ENCODE measurements at regions not wholly inside any gene's neighbourhood (a gene's known extent, or its start where the extent isn't known, plus 50 kb on each side); places are given as distances from the start of the nearest gene placed in this dataset.

DNA sequence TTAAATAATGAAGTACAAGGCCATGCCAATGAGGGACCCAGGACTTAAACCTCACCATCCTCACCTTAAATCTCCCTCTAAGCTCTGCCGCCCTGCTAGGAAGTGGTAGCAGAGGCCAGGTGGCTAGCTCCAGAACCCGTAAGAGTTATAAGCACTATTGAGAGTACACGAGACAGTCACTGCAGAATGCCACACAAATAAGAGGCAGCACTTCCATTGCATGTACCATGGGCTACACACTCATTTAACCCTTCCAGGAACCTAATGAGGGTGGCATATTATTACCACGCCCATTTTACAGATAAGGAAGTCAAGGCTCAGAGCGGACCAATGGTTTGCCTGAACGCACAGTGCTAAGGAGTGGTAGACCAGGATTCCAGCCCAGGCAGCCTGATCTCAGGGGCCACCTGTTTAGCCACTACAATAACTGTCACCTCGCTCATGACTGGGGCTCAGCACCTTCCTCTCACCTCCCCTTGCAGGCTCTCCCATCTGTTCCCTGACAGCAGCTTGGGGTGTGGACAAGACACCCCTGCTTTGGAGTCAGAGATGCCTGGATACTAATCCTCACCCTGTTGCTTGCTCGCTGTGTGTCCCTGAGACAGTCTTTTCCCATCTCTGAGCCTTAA lies 54.8 kb upstream of the ID3 start:
- FAIRE-seq, result no peak

DNA sequence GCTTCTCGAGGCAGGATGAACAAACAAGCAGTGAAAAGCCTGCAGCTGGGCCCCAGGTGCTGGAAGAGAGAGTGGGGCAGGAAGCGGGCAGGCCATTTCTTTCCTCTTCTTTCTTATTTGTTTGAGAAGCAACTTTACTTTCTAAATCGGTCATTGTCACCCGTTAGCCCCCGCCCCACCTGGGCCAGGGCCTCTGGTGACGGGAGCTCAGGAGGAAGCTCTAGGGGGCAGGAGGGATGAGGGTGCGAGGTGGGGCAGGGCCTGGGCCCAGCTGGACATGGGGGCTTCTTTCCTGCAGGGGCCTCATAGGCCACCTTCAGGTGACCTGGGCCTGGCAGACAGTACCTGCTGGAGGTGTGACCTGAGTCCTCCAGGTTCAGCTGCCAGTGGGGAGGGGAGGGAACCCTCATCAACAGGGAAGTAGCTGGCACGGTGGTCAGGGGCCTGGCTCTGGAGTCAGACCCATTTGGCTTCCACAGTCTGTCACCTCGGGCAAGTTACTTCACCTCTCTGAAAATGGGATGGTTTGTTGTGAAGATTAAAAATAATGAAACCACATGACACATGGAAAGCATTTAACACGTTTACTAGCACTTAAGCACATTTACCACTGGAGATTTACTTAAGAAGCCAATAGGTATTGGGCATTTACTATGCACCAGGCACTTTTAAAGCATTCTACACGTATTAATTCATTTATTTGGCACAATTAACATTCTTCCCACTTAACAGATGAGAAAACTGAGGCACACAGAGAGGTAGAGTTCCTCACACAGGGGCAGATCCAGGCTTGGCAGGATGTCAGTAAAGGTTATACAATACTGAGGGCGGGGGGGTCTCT lies 54.1 kb upstream of the ID3 start:
- FAIRE-seq, result no peak

GRCh38 chr1:23611601-23612327 lies 52.5 kb upstream of the ID3 start:
- no peak for FAIRE-seq

DNA sequence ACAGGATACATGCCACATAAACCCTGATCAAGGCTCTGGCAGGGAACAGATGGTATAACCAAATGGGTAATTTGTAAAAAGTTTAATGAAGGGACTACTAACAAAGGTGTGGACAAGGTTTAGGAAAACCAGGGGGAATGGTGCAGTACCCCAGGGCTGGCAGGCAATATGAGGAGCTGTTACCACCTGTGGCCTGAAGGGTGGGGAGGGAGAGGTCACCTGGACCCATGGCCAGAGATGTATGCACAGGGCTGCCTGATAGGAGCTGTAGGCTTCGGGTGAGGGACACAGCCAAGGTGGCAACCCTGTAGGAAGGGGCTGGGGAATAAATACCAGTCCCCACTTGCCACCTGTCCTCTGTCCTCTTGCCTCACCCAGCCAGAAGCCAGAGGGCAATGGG lies 51.4 kb upstream of the ID3 start:
- no peak for FAIRE-seq

GRCh38 chr1:23609971-23610370 lies 50.7 kb upstream of the ID3 start:
- FAIRE-seq, result no peak
